HK-2 (cell line): ENCODE measurements at regions not wholly inside any gene's neighbourhood (a gene's known extent, or its start where the extent isn't known, plus 50 kb on each side); places are given as distances from the start of the nearest gene placed in this dataset.
"Not testable (repeated sequence)": the region's sequence is repeated elsewhere in the genome, so short reads cannot be mapped to it uniquely, and the experiment has no call there.

Source experiments
- DNase-seq: peaks from one replicate; pipeline ENCODE4 v3.0.0-alpha.2; 2018; ENCODE audit not compliant: unreplicated experiment

GRCh38 chr11:37907436-37908218 lies 1309.6 kb upstream of the RAG2 start:
- DNase-seq, result no peak

GRCh38 chr11:37905707-37906417 lies 1307.8 kb upstream of the RAG2 start:
- DNase-seq, result no peak

GRCh38 chr11:37896016-37896415 lies 1298.0 kb upstream of the RAG2 start:
- DNase-seq, result no peak

GRCh38 chr11:37881741-37882140 lies 1283.7 kb upstream of the RAG2 start:
- no peak for DNase-seq

- no peak for DNase-seq
Measured at GRCh38 chr11:37861671-37862070, 1263.6 kb upstream of the RAG2 start.

GRCh38 chr11:37858806-37859537 lies 1260.9 kb upstream of the RAG2 start:
- not testable (repeated sequence) for DNase-seq

- DNase-seq, result no peak
Measured at GRCh38 chr11:37858398-37858797, 1260.4 kb upstream of the RAG2 start.

- DNase-seq, result no peak
Measured at GRCh38 chr11:37857726-37858125, 1259.7 kb upstream of the RAG2 start.

- DNase-seq, result no peak
Measured at GRCh38 chr11:37849706-37850105, 1251.7 kb upstream of the RAG2 start.

GRCh38 chr11:37843603-37844002 lies 1245.6 kb upstream of the RAG2 start:
- DNase-seq, result no peak

- DNase-seq, result no peak
Measured at GRCh38 chr11:37841016-37841415, 1243.0 kb upstream of the RAG2 start.

- not testable (repeated sequence) for DNase-seq
Measured at GRCh38 chr11:37840345-37840744, 1242.3 kb upstream of the RAG2 start.

- no peak for DNase-seq
Measured at GRCh38 chr11:37830529-37830928, 1232.5 kb upstream of the RAG2 start.

GRCh38 chr11:37817727-37818270 lies 1219.8 kb upstream of the RAG2 start:
- DNase-seq, result no peak

GRCh38 chr11:37812281-37812880 lies 1214.3 kb upstream of the RAG2 start:
- no peak for DNase-seq

- DNase-seq, result no peak
Measured at GRCh38 chr11:37811349-37811748, 1213.3 kb upstream of the RAG2 start.

GRCh38 chr11:37804666-37805065 lies 1206.6 kb upstream of the RAG2 start:
- DNase-seq, result no peak

GRCh38 chr11:37788141-37788877 lies 1190.3 kb upstream of the RAG2 start:
- no peak for DNase-seq

GRCh38 chr11:37786214-37786755 lies 1188.2 kb upstream of the RAG2 start:
- DNase-seq, result no peak

GRCh38 chr11:37774441-37774840 lies 1176.4 kb upstream of the RAG2 start:
- no peak for DNase-seq

GRCh38 chr11:37770145-37770544 lies 1172.1 kb upstream of the RAG2 start:
- DNase-seq, result no peak
